HepG2 (cell line): ENCODE measurements at regions not wholly inside any gene's neighbourhood (a gene's known extent, or its start where the extent isn't known, plus 50 kb on each side); places are given as distances from the start of the nearest gene placed in this dataset.

Experiments used
- ATAC-seq: fragments of 200-7000 bp; cut with Tn5 transposase; 3 replicates; pipeline ENCODE4 v1.9.1; 2020; ENCODE audit warnings: mild to moderate bottlenecking, moderate library complexity
- BruUV-seq: library from RNA; stranded (reverse); fragments of 400-500 nt; replicated peaks from 2 replicates; lab custom pipeline; 2021; lab: Mats Ljungman, UMichigan
- CTCF ChIA-PET: fragments of 300-600 bp; formaldehyde crosslinking; extraction: SDS; loops from one replicate; lab custom pipeline; 2021; ENCODE audit warnings: low total read pairs, inconsistent platforms, low intra/inter-chr PET ratio; lab: Yijun Ruan, JAX
- POLR2A ChIA-PET: fragments of 350-600 bp; sonication (Branson Sonifier 250); formaldehyde crosslinking; loops from one replicate; lab custom pipeline; 2020; ENCODE audit warnings: antibody characterized with exemption, inconsistent platforms; lab: Yijun Ruan, JAX
- DNase-seq: peaks from one replicate; pipeline ENCODE4 v3.0.0-alpha.2; 2015; ENCODE audit warnings: low spot score
- FAIRE-seq: peaks from 3 replicates; lab custom pipeline; 2011; peaks lifted over from hg19 to GRCh38; lab: Jason Lieb, UNC
- H2AFZ ChIP-seq: one replicate; pipeline ENCODE4 v1.6.1; 2011; ENCODE audit warnings: low read length, inconsistent platforms
- H3K27ac ChIP-seq: fragments of 300-600 bp; 3 replicates; pipeline ENCODE4 v1.8.0; 2011; ENCODE audit warnings: mixed run types, mild to moderate bottlenecking, mixed read lengths, low read length, inconsistent platforms; ENCODE audit not compliant: insufficient read depth; ENCODE audit errors: extremely low read length
- H3K27me3 ChIP-seq, 2 experiments: fragments of 200-600 bp in 1 of 2; 2 replicates in 1 of 2; 3 replicates in 1 of 2; pipeline versions ENCODE4 v1.6.0 to v1.8.0; 2011; ENCODE audit warnings: low read length in 2 of 2, mild to moderate bottlenecking in 2 of 2, moderate library complexity in 2 of 2, inconsistent platforms in 1 of 2; ENCODE audit not compliant: insufficient read depth in 2 of 2, control insufficient read depth in 1 of 2
- H3K36me3 ChIP-seq, 2 experiments: fragments of 200-600 bp in 1 of 2; replicated peaks in 1 of 2; 2 replicates in 1 of 2; 3 replicates in 1 of 2; pipeline versions ENCODE4 v1.5.1 to v1.8.0; 2011; ENCODE audit warnings: low read length in 2 of 2, inconsistent platforms in 1 of 2; ENCODE audit not compliant: insufficient read depth in 2 of 2, control insufficient read depth in 1 of 2
- H3K4me1 ChIP-seq: 2 replicates; pipeline ENCODE4 v1.5.1; 2012; ENCODE audit warnings: low read length, inconsistent platforms; ENCODE audit not compliant: insufficient read depth
- H3K4me2 ChIP-seq: 2 replicates; pipeline ENCODE4 v1.6.0; 2011; ENCODE audit warnings: low read depth, low read length, inconsistent platforms
- H3K4me3 ChIP-seq, 3 experiments: fragments of 200-600 bp in 1 of 3; sonication (generic), shearing (Covaris generic) in 1 of 3; replicated peaks in 1 of 3; 2 replicates each; pipeline ENCODE4 v1.5.1; 2011 to 2016; ENCODE audit warnings: low read length in 3 of 3, inconsistent platforms in 2 of 3, low read depth in 2 of 3, mild to moderate bottlenecking in 2 of 3, control low read depth in 1 of 3, mixed read lengths in 1 of 3; ENCODE audit not compliant: insufficient read depth in 1 of 3
- H3K79me2 ChIP-seq: one replicate; pipeline ENCODE4 v1.6.1; 2011; ENCODE audit warnings: low read length, inconsistent platforms; ENCODE audit not compliant: insufficient read depth
- H3K9ac ChIP-seq: 2 replicates; pipeline ENCODE4 v1.6.0; 2011; ENCODE audit warnings: mild to moderate bottlenecking, low read depth, low read length, inconsistent platforms; ENCODE audit not compliant: insufficient read depth
- H3K9me3 ChIP-seq: 2 replicates; pipeline ENCODE4 v1.5.1; 2012; ENCODE audit warnings: mild to moderate bottlenecking, low read length
- H4K20me1 ChIP-seq: 2 replicates; pipeline ENCODE4 v1.6.0; 2011; ENCODE audit warnings: inconsistent platforms, mild to moderate bottlenecking, low read length, moderate library complexity; ENCODE audit not compliant: insufficient read depth
- CENPBD1 ChIP-seq: sonication (generic); formaldehyde crosslinking; IDR thresholded peaks from 2 replicates; pipeline ENCODE4 v1.8.0; 2022; ENCODE audit warnings: missing genetic modification reagents, low read depth, mild to moderate bottlenecking, borderline replicate concordance
- EZH2 ChIP-seq: conservative IDR thresholded peaks from 2 replicates; pipeline ENCODE4 v1.6.1; 2012; ENCODE audit warnings: mild to moderate bottlenecking, low read depth, low read length, moderate library complexity
- FLYWCH1 ChIP-seq: sonication (generic); formaldehyde crosslinking; IDR thresholded peaks from 2 replicates; pipeline ENCODE4 v1.8.1; 2023; ENCODE audit warnings: mild to moderate bottlenecking, missing genetic modification reagents
- HOMEZ ChIP-seq: IDR thresholded peaks from 2 replicates; pipeline ENCODE4 v1.6.1; 2016; ENCODE audit warnings: low read depth
- MED1 ChIP-seq: sonication (generic); formaldehyde crosslinking; IDR thresholded peaks from 2 replicates; pipeline ENCODE4 v1.4.0; 2020; ENCODE audit warnings: missing genetic modification reagents
- MEIS2 ChIP-seq: sonication (generic); formaldehyde crosslinking; IDR thresholded peaks from 2 replicates; pipeline ENCODE4 v1.9.0; 2021; ENCODE audit warnings: mild to moderate bottlenecking, missing genetic modification reagents
- TBL1XR1 ChIP-seq: fragments of 150-350 bp; IDR thresholded peaks from 2 replicates; pipeline ENCODE4 v1.6.1; 2014; ENCODE audit warnings: borderline replicate concordance, low read length; ENCODE audit not compliant: partially characterized antibody
- THAP9 ChIP-seq: sonication (generic); formaldehyde crosslinking; IDR thresholded peaks from 2 replicates; pipeline ENCODE4; 2020; ENCODE audit warnings: missing genetic modification reagents, mild to moderate bottlenecking, borderline replicate concordance
- ZKSCAN1 ChIP-seq: fragments of 150-350 bp; IDR thresholded peaks from 2 replicates; pipeline ENCODE4 v1.6.1; 2014; ENCODE audit warnings: low read length
- ZNF281 ChIP-seq: sonication (generic); formaldehyde crosslinking; IDR thresholded peaks from 2 replicates; pipeline ENCODE4 v1.4.0; 2020; ENCODE audit warnings: missing genetic modification reagents, borderline replicate concordance
- ZNF383 ChIP-seq: sonication (generic); formaldehyde crosslinking; IDR thresholded peaks from 2 replicates; pipeline ENCODE4 v1.4.0; 2020; ENCODE audit warnings: missing genetic modification reagents, mild to moderate bottlenecking, borderline replicate concordance
- ZNF430 ChIP-seq: sonication (generic); formaldehyde crosslinking; IDR thresholded peaks from 2 replicates; pipeline ENCODE4 v1.9.0; 2021; ENCODE audit warnings: mild to moderate bottlenecking, missing genetic modification reagents
- ZNF720 ChIP-seq: sonication (generic); formaldehyde crosslinking; IDR thresholded peaks from 2 replicates; pipeline ENCODE4 v1.4.0; 2020; ENCODE audit warnings: missing genetic modification reagents
- ZNF781 ChIP-seq: sonication (generic); formaldehyde crosslinking; IDR thresholded peaks from 2 replicates; pipeline ENCODE4 v1.5.1; 2020; ENCODE audit warnings: borderline replicate concordance, mild to moderate bottlenecking, missing genetic modification reagents; ENCODE audit errors: not compliant biosample characterization
- ZNF782 ChIP-seq: sonication (generic); formaldehyde crosslinking; IDR thresholded peaks from 2 replicates; pipeline ENCODE4 v1.4.0; 2020; ENCODE audit warnings: missing genetic modification reagents, mild to moderate bottlenecking, borderline replicate concordance
- WGBS: methylation state at CpG from one replicate; pipeline ENCODE4 v1.1.6; 2017; ENCODE audit warnings: low lambda C conversion rate; 5-methylcytosine and 5-hydroxymethylcytosine counted together
- in situ Hi-C: cut with HindIII; loops from 2 replicates; pipeline ENCODE4 v1.10.0; 2017; ENCODE audit warnings: low pct_unique_long_range_greater_than_20kb; ENCODE audit not compliant: extremely low pct_ligation_motif_present
- intact Hi-C: fragments of 100-400 bp; cut with micrococcal nuclease; formaldehyde crosslinking; loops from one replicate; pipeline ENCODE4 v1.10.0; 2022; ENCODE audit not compliant: unreplicated experiment
- TF ChIP-seq, protein P1 (sequence below): sonication (generic); IDR thresholded peaks from 2 replicates; pipeline ENCODE4 v1.6.1; 2016; ENCODE audit warnings: low read depth, borderline replicate concordance

- no peaks in the 10 kb centered on the region for H4K20me1 ChIP-seq
- no peaks in the 10 kb centered on the region for H3K79me2 ChIP-seq
- H3K27ac ChIP-seq, result no peak overlapping the region
- no peak overlapping the region for H3K4me3 ChIP-seq
- intact Hi-C loops (no loop called here), in situ Hi-C loops (no loop called here)
- no peaks in the 10 kb centered on the region for H3K4me1 ChIP-seq
- no peak overlapping the region for H3K4me2 ChIP-seq
- POLR2A ChIA-PET, result no interaction called here
- peaks cover 1 to 10% of the 10 kb centered on the region in 2 experiments; a peak in 2 of 5 replicates for H3K27me3 ChIP-seq
- H3K9me3 ChIP-seq, result no peaks in the 10 kb centered on the region
- no TSS peak for BruUV-seq
- CTCF ChIA-PET, result no interaction called here
- no peaks in the 10 kb centered on the region for H3K36me3 ChIP-seq
- ATAC-seq, result no peak
- 26% methylated on average over 8 of the region's 13 CpGs for WGBS
- H3K9ac ChIP-seq, result no peak overlapping the region
- TF ChIP-seq MEIS2 (CRISPR knock-in tag) (no peak), ZNF430 (CRISPR knock-in tag) (no peak), MED1 (CRISPR knock-in tag) (no peak), ZNF720 (CRISPR knock-in tag) (no peak), FLYWCH1 (CRISPR knock-in tag) (no peak), TBL1XR1 (no peak), EZH2 (no peak), ZNF781 (no peak), THAP9 (CRISPR knock-in tag) (no peak), HOMEZ (CRISPR knock-in tag) (no peak), CENPBD1 (CRISPR knock-in tag) (no peak), ZNF383 (CRISPR knock-in tag) (no peak), ZNF782 (CRISPR knock-in tag) (no peak), ZKSCAN1 (no peak), ZNF281 (no peak)
- TF ChIP-seq, protein P1, sequence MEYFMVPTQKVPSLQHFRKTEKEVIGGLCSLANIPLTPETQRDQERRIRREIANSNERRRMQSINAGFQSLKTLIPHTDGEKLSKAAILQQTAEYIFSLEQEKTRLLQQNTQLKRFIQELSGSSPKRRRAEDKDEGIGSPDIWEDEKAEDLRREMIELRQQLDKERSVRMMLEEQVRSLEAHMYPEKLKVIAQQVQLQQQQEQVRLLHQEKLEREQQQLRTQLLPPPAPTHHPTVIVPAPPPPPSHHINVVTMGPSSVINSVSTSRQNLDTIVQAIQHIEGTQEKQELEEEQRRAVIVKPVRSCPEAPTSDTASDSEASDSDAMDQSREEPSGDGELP, result no peak
- DNase-seq, result no peak
- no peak overlapping the region for H2AFZ ChIP-seq
- FAIRE-seq, result no peak
These were observed 161.5 kb downstream of the KATNAL1 start for GRCh38 chr13:30145709-30146367.
